ENCODE measurements at regions not wholly inside any gene's neighbourhood (a gene's known extent, or its start where the extent isn't known, plus 50 kb on each side); places are given as distances from the start of the nearest gene placed in this dataset.
A peak's percentile ranks its signal among the peaks of the same experiment; 100 is the strongest.
"Not testable (repeated sequence)": the region's sequence is repeated elsewhere in the genome, so short reads cannot be mapped to it uniquely, and the experiment has no call there.

DNA sequence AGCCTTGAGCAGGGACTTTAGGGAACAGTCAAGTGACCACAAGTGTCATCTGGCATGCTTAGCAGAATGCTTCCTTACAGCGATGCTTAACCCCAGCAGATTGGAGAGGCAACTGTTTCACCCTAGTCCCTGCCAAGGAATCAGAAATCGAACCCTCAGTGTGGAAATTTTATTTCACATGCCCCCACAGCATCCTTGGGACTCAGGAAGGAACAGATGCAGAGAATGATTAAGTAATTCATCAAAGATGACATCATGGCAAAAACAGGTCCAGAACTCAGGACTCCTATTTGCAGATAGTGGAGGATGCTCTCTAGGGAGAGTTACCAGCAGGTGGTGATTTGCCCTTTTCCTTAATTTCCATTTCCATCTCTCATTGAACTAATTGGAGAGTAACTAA is 333.0 kb upstream of the KAZN start:
- H3K4me3 Mint-ChIP-seq, result no peak overlapping the region
- H3K9me3 Mint-ChIP-seq, result peaks cover 0 to 2% (median 0%) of the 10 kb centered on the region in 7 donors
- peaks cover 19 to 38% (median 36%) of the 10 kb centered on the region in 3 donors for H3K27me3 Mint-ChIP-seq
- ATAC-seq (ENCODE audit: low read depth in 2 of 2) (no peak), DNase-seq (no peak)
- H3K4me1 Mint-ChIP-seq, result no peaks in the 10 kb centered on the region
- H3K36me3 Mint-ChIP-seq, result no peaks in the 10 kb centered on the region
- H3K27ac Mint-ChIP-seq, result no peak overlapping the region

GRCh38 chr1:14267991-14268390 is 330.5 kb upstream of the KAZN start:
- no peaks in the 10 kb centered on the region for H3K36me3 Mint-ChIP-seq
- DNase-seq (no peak), ATAC-seq (ENCODE audit: low read depth in 2 of 2) (no peak)
- no peak overlapping the region for H3K4me3 Mint-ChIP-seq
- H3K4me1 Mint-ChIP-seq, result no peaks in the 10 kb centered on the region
- peaks cover 10 to 30% (median 23%) of the 10 kb centered on the region in 3 donors for H3K27me3 Mint-ChIP-seq
- no peak overlapping the region for H3K27ac Mint-ChIP-seq
- H3K9me3 Mint-ChIP-seq, result peaks cover 0 to 9% (median 2%) of the 10 kb centered on the region in 7 donors

- DNase-seq, result no peak
- no peak for ATAC-seq (ENCODE audit: low read depth in 2 of 2)
- Mint-ChIP-seq H3K4me1 (no peaks in the 10 kb centered on the region), H3K9me3 (peaks cover 0 to 9% (median 2%) of the 10 kb centered on the region in 7 donors), H3K36me3 (no peaks in the 10 kb centered on the region), H3K4me3 (no peak overlapping the region), H3K27me3 (peaks cover 0 to 12% (median 4%) of the 10 kb centered on the region in 3 donors), H3K27ac (no peak overlapping the region)
Observed at GRCh38 chr1:14270821-14271220, 327.7 kb upstream of the KAZN start.

GRCh38 chr1:14273811-14274210 is 324.7 kb upstream of the KAZN start:
- ATAC-seq (ENCODE audit: low read depth in 2 of 2) (no peak), DNase-seq (no peak)
- H3K9me3 Mint-ChIP-seq, result peaks cover 0 to 9% (median 2%) of the 10 kb centered on the region in 7 donors
- no peaks in the 10 kb centered on the region for H3K4me1 Mint-ChIP-seq
- no peak overlapping the region for H3K27ac Mint-ChIP-seq
- no peak overlapping the region for H3K4me3 Mint-ChIP-seq
- H3K36me3 Mint-ChIP-seq, result no peaks in the 10 kb centered on the region
- H3K27me3 Mint-ChIP-seq, result peaks cover 0 to 8% (median 6%) of the 10 kb centered on the region in 3 donors

DNA sequence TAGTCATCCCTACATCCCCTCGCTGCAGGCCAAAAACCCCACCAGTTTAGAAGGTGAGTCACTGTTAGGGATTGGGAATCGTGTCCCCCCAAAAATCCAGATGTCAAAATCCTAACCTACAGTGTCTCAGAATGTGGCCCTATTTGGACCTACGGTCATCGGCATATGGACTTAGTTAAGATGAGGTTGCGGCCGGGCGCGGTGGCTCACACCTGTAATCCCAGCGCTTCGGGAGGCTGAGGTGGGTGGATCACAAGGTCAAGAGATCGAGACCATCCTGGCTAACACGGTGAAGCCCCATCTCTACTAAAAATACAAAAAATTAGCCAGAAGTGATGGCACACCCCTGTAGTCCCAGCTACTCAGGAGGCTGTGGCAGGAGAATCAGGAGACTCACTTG is 318.6 kb upstream of the KAZN start:
- H3K36me3 Mint-ChIP-seq; H3K4me3 Mint-ChIP-seq; ATAC-seq (ENCODE audit: low read depth in 2 of 2); H3K27ac Mint-ChIP-seq; H3K9me3 Mint-ChIP-seq; DNase-seq; H3K4me1 Mint-ChIP-seq: not testable (repeated sequence)
- peaks cover 5 to 21% (median 17%) of the 10 kb centered on the region in 3 donors for H3K27me3 Mint-ChIP-seq

GRCh38 chr1:14280909-14281308 is 317.6 kb upstream of the KAZN start:
- no peak for ATAC-seq (ENCODE audit: low read depth in 2 of 2)
- H3K4me1 Mint-ChIP-seq, result no peaks in the 10 kb centered on the region
- no peak for DNase-seq

GRCh38 chr1:14281412-14281811 is 317.1 kb upstream of the KAZN start:
- Mint-ChIP-seq H3K4me1 (no peaks in the 10 kb centered on the region), H3K4me3 (no peak overlapping the region), H3K27ac (peak overlapping the region in 1 of 6 donors; percentile 21), H3K27me3 (peaks cover 11 to 17% (median 13%) of the 10 kb centered on the region in 3 donors), H3K9me3 (peaks cover 0 to 13% (median 2%) of the 10 kb centered on the region in 7 donors), H3K36me3 (no peaks in the 10 kb centered on the region)
- ATAC-seq (ENCODE audit: low read depth in 2 of 2) (no peak), DNase-seq (no peak)

More at GRCh38 chr1:14280909-14281308, 317.6 kb upstream of the KAZN start:
- Mint-ChIP-seq H3K4me3 (no peak overlapping the region), H3K36me3 (no peaks in the 10 kb centered on the region), H3K27me3 (peaks cover 7 to 21% (median 17%) of the 10 kb centered on the region in 3 donors), H3K27ac (no peak overlapping the region), H3K9me3 (peaks cover 0 to 9% (median 0%) of the 10 kb centered on the region in 7 donors)

- Mint-ChIP-seq H3K27me3 (peaks cover 9 to 22% (median 11%) of the 10 kb centered on the region in 3 donors), H3K4me1 (no peaks in the 10 kb centered on the region), H3K9me3 (peaks cover 0 to 13% (median 2%) of the 10 kb centered on the region in 7 donors)
Observed at GRCh38 chr1:14282707-14283106, 315.8 kb upstream of the KAZN start.

DNA sequence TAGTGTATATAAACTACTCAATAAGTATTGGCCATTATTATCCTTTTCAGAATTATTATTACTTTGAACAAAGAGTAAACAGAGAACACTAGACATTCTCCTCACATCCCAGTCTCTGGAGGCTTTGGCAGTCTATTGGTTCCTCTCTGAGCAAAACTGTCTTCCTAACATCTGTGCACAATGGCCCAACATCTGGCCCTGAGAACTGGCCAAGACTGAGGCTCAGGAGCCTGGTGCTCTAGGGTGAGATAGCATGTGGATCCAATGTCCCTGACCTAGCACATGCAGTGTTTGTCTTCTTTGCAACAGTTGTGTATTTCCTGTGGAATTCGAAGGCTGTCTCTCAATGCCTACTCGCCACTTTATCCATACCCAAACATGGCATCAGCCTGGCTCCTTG is 313.2 kb upstream of the KAZN start:
- H3K9me3 Mint-ChIP-seq, result peaks cover 0 to 15% (median 2%) of the 10 kb centered on the region in 7 donors
- H3K4me3 Mint-ChIP-seq, result no peak overlapping the region
- H3K36me3 Mint-ChIP-seq, result no peaks in the 10 kb centered on the region
- no peak overlapping the region for H3K27ac Mint-ChIP-seq
- DNase-seq (no peak), ATAC-seq (ENCODE audit: low read depth in 2 of 2) (no peak)
- H3K4me1 Mint-ChIP-seq, result no peaks in the 10 kb centered on the region
- peaks cover 17 to 35% (median 23%) of the 10 kb centered on the region in 3 donors for H3K27me3 Mint-ChIP-seq

More at GRCh38 chr1:14282707-14283106, 315.8 kb upstream of the KAZN start:
- ATAC-seq (ENCODE audit: low read depth in 2 of 2), result no peak
- H3K4me3 Mint-ChIP-seq, result no peak overlapping the region
- no peak for DNase-seq
- no peaks in the 10 kb centered on the region for H3K36me3 Mint-ChIP-seq
- no peak overlapping the region for H3K27ac Mint-ChIP-seq

GRCh38 chr1:14291182-14291581 is 307.3 kb upstream of the KAZN start:
- not testable (repeated sequence) for H3K27ac Mint-ChIP-seq; H3K9me3 Mint-ChIP-seq; ATAC-seq (ENCODE audit: low read depth in 2 of 2); H3K36me3 Mint-ChIP-seq; H3K4me1 Mint-ChIP-seq; H3K4me3 Mint-ChIP-seq; DNase-seq
- peaks cover 17 to 39% (median 30%) of the 10 kb centered on the region in 3 donors for H3K27me3 Mint-ChIP-seq

DNA sequence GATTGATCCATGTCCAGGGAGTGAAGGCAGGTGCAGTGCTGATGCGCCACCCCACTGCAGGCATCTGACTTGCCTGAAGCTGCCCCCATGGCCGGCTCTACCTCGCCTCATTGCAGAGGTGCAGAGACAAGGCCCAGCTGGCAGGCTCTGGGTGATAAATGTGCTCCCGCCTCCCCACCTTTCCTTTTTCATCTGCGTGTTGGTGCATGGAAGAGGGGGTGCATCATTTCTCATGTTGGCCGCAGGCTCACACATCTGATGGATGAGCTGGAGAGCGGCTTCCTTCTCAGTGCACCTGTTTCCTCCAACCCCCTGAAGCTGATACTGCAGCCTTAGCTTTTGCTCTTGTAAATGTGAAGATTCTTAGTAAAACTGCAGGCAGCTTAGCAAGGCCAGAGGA is 306.0 kb upstream of the KAZN start:
- Mint-ChIP-seq H3K27ac (no peak overlapping the region), H3K9me3 (peaks cover 0 to 4% (median 0%) of the 10 kb centered on the region in 7 donors), H3K4me1 (no peaks in the 10 kb centered on the region)

DNA sequence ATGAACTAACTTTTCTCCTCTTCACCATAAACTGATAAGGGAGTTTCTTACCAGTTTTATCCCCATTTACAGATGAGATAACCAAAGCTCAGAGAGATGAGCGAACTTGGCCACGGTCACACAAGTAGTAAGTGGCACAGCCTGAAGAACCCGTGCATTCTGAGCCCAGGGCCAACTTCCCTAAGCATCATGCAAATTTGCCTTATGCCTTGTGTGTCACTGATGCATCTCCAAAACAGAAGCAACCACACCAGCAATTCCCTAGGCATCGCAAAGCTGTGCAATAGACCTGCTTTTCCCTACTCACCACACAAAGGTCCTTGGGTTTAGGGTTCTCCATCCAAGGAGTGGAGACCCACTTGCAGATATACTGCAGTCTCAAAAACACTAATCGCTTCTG is 304.5 kb upstream of the KAZN start:
- Mint-ChIP-seq H3K27ac (no peak overlapping the region), H3K36me3 (no peaks in the 10 kb centered on the region), H3K4me1 (no peaks in the 10 kb centered on the region), H3K9me3 (peaks cover 0 to 4% (median 0%) of the 10 kb centered on the region in 7 donors), H3K27me3 (peaks cover 12 to 33% (median 16%) of the 10 kb centered on the region in 3 donors), H3K4me3 (peak overlapping the region in 1 of 8 donors; percentile 43)
- ATAC-seq (ENCODE audit: low read depth in 2 of 2) (no peak), DNase-seq (no peak)

More for the DNA sequence above, 306.0 kb upstream of the KAZN start:
- Mint-ChIP-seq H3K4me3 (no peak overlapping the region), H3K27me3 (peaks cover 16 to 39% (median 25%) of the 10 kb centered on the region in 3 donors), H3K36me3 (no peaks in the 10 kb centered on the region)
- DNase-seq (no peak), ATAC-seq (ENCODE audit: low read depth in 2 of 2) (no peak)

DNA sequence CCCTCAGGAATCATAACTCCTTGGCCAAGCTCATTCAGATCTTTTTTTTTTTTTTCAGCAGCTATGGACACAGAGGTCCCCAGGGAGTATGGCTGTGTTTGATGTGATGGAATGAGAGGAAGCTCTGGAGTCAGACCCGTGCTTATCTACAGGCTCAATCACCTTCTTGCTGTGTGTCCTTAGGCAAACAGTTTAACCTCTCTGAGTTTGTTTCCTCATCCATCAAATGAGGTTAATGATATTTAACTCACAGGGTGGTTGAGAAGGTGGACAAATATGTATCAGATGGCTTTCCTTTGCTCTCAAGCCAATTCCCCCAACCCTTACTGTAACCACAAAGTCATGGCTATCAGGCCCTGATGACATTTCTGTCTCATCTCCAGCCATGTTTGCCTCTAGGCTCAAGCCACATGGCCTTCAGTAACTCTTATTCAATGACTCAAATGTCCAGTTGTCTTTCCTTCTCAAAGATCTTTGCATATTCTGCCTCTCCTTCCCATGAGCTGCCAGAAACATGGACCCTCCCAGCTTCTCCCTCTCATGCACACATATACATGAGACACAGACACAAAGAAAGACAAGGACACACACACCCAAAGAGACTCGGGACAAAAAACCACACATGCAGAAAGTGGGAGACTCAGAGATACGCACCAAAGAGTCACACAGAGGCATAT is 303.5 kb upstream of the KAZN start:
- Mint-ChIP-seq H3K4me1 (no peaks in the 10 kb centered on the region), H3K27ac (no peak overlapping the region), H3K27me3 (peaks cover 10 to 33% (median 12%) of the 10 kb centered on the region in 3 donors), H3K36me3 (no peaks in the 10 kb centered on the region), H3K9me3 (peaks cover 0 to 4% (median 0%) of the 10 kb centered on the region in 7 donors), H3K4me3 (no peak overlapping the region)
- ATAC-seq (ENCODE audit: low read depth in 2 of 2) (no peak), DNase-seq (no peak)

- Mint-ChIP-seq H3K36me3 (no peaks in the 10 kb centered on the region), H3K4me1 (no peaks in the 10 kb centered on the region), H3K27me3 (peaks cover 6 to 31% (median 10%) of the 10 kb centered on the region in 3 donors), H3K9me3 (peaks cover 0 to 3% (median 0%) of the 10 kb centered on the region in 7 donors), H3K4me3 (no peak overlapping the region), H3K27ac (no peak overlapping the region)
- DNase-seq (no peak), ATAC-seq (ENCODE audit: low read depth in 2 of 2) (no peak)
Observed at GRCh38 chr1:14296795-14297194, 301.7 kb upstream of the KAZN start.
